Endothelial cell of umbilical vein (primary cell): ENCODE measurements at regions not wholly inside any gene's neighbourhood (a gene's known extent, or its start where the extent isn't known, plus 50 kb on each side); places are given as distances from the start of the nearest gene placed in this dataset.

Experiments
- BruUV-seq: library from RNA; stranded (reverse); fragments of 400-500 nt; replicated peaks from 2 replicates; lab custom pipeline; 2021; lab: Mats Ljungman, UMichigan
- CTCF ChIA-PET: fragments of 300-600, 350-600 bp; sonication (Branson Sonifier 250); formaldehyde crosslinking; loops from one replicate; lab custom pipeline; 2021; ENCODE audit warnings: antibody characterized with exemption, inconsistent platforms; lab: Charles Lee
- POLR2A ChIA-PET: fragments of 300-600, 350-600 bp; sonication (Branson Sonifier 250); formaldehyde crosslinking; loops from one replicate; lab custom pipeline; 2021; ENCODE audit warnings: antibody characterized with exemption, inconsistent platforms; lab: Charles Lee
- DNase-seq: peaks from one replicate; pipeline ENCODE4 v3.0.0-alpha.2; 2011; ENCODE audit warnings: low read depth, low spot score
- FAIRE-seq: peaks from 2 replicates; lab custom pipeline; 2011; peaks lifted over from hg19 to GRCh38; lab: Jason Lieb, UNC
- H2AFZ ChIP-seq: 2 replicates; pipeline ENCODE4 v1.6.0; 2012; ENCODE audit warnings: low read depth, low read length, control low read depth, inconsistent platforms
- H3K27ac ChIP-seq: 2 replicates; pipeline ENCODE4 v1.5.1; 2011; ENCODE audit warnings: low read depth, mild to moderate bottlenecking, control low read depth, low read length, moderate library complexity; ENCODE audit not compliant: insufficient read depth
- H3K27me3 ChIP-seq, 2 experiments: 2 replicates each; pipeline versions ENCODE4 v1.6.0 to v1.6.1; 2011; ENCODE audit warnings: low read length in 2 of 2, mixed read lengths in 1 of 2; ENCODE audit not compliant: control insufficient read depth in 2 of 2, insufficient read depth in 2 of 2
- H3K36me3 ChIP-seq, 2 experiments: 2 replicates in 1 of 2; 3 replicates in 1 of 2; pipeline ENCODE4 v1.5.1; 2011; ENCODE audit warnings: low read length in 2 of 2, mild to moderate bottlenecking in 1 of 2, moderate library complexity in 1 of 2; ENCODE audit not compliant: control insufficient read depth in 2 of 2, insufficient read depth in 2 of 2; ENCODE audit errors: extremely low read depth in 1 of 2
- H3K4me1 ChIP-seq: 3 replicates; pipeline ENCODE4 v1.5.1; 2011; ENCODE audit warnings: mild to moderate bottlenecking, low read length; ENCODE audit not compliant: control insufficient read depth, insufficient read depth; ENCODE audit errors: extremely low read depth
- H3K4me2 ChIP-seq: 2 replicates; pipeline ENCODE4 v1.6.1; 2011; ENCODE audit warnings: low read length, control low read depth, mixed read lengths; ENCODE audit not compliant: insufficient read depth
- H3K4me3 ChIP-seq, 3 experiments: fragments of 200-600 bp in 1 of 3; sonication (generic), shearing (Covaris generic) in 1 of 3; replicated peaks in 1 of 3; 2 replicates each; pipeline ENCODE4 v1.5.1; 2011 to 2016; ENCODE audit warnings: control low read depth in 3 of 3, low read length in 3 of 3, mild to moderate bottlenecking in 2 of 3, inconsistent platforms in 1 of 3, low read depth in 1 of 3, moderate library complexity in 1 of 3; ENCODE audit not compliant: insufficient read depth in 1 of 3
- H3K79me2 ChIP-seq: 2 replicates; pipeline ENCODE4 v1.6.0; 2012; ENCODE audit warnings: low read length, inconsistent platforms; ENCODE audit not compliant: control insufficient read depth, insufficient read depth
- H3K9ac ChIP-seq: replicated peaks from 2 replicates; pipeline ENCODE3; 2011; ENCODE audit warnings: low read length, control low read depth; ENCODE audit not compliant: insufficient read depth; ENCODE audit errors: extremely low read depth
- H3K9me1 ChIP-seq: replicated peaks from 3 replicates; pipeline ENCODE4 v1.6.0; 2011; ENCODE audit warnings: mild to moderate bottlenecking, low read length; ENCODE audit not compliant: control insufficient read depth, insufficient read depth; ENCODE audit errors: extremely low read depth
- H3K9me3 ChIP-seq: replicated peaks from 2 replicates; pipeline ENCODE4 v1.5.1; 2012; ENCODE audit warnings: low read length, inconsistent platforms; ENCODE audit not compliant: control insufficient read depth, insufficient read depth
- H4K20me1 ChIP-seq: replicated peaks from 2 replicates; pipeline ENCODE3; 2011; ENCODE audit warnings: mild to moderate bottlenecking, low read length; ENCODE audit not compliant: control insufficient read depth, insufficient read depth; ENCODE audit errors: extremely low read depth
- CTCF ChIP-seq, 2 donors: IDR thresholded peaks; 1 replicate in 1 of 2; 2 replicates in 1 of 2; pipeline ENCODE4 v1.5.1; 2011; ENCODE audit warnings: low read length in 2 of 2, mild to moderate bottlenecking in 2 of 2, moderate library complexity in 2 of 2, control low read depth in 1 of 2, inconsistent platforms in 1 of 2, low read depth in 1 of 2; ENCODE audit not compliant: insufficient read depth in 1 of 2; ENCODE audit errors: extremely low read depth in 1 of 2
- EZH2 ChIP-seq: IDR thresholded peaks from 2 replicates; pipeline ENCODE4 v1.6.1; 2012; ENCODE audit warnings: borderline replicate concordance, low read depth, mild to moderate bottlenecking, moderate library complexity, low read length, inconsistent platforms; ENCODE audit not compliant: severe bottlenecking
- FOS ChIP-seq: IDR thresholded peaks from 2 replicates; pipeline ENCODE4 v1.6.1; 2011; ENCODE audit warnings: mild to moderate bottlenecking, low read length, moderate library complexity, borderline replicate concordance; ENCODE audit not compliant: insufficient read depth
- GATA2 ChIP-seq: IDR thresholded peaks from 2 replicates; pipeline ENCODE4 v1.7.0; 2011; ENCODE audit warnings: low read depth, mild to moderate bottlenecking, moderate library complexity, mixed read lengths, low read length; ENCODE audit not compliant: insufficient read length, insufficient read depth
- JUN ChIP-seq: IDR thresholded peaks from 2 replicates; pipeline ENCODE4 v1.6.1; 2011; ENCODE audit warnings: borderline replicate concordance, low read depth; ENCODE audit not compliant: insufficient read length, insufficient read depth
- MYC ChIP-seq: IDR thresholded peaks from one replicate; pipeline ENCODE4 v1.6.1; 2011; ENCODE audit warnings: mild to moderate bottlenecking, low read depth, low read length
- POLR2A ChIP-seq: IDR thresholded peaks from 2 replicates; pipeline ENCODE4 v1.6.1; 2012; ENCODE audit warnings: low read depth, mild to moderate bottlenecking, control low read depth, low read length
- POLR2AphosphoS5 ChIP-seq: IDR thresholded peaks from 2 replicates; pipeline ENCODE4 v1.6.1; 2012; ENCODE audit warnings: low read depth, mild to moderate bottlenecking, control low read depth, low read length, moderate library complexity; ENCODE audit not compliant: insufficient read depth
- dilution Hi-C: fragments of 300-500 bp; cut with MboI; formaldehyde crosslinking; loops from one replicate; pipeline ENCODE4 v1.15.0; 2019; ENCODE audit warnings: low sequenced_read_pairs; ENCODE audit not compliant: extremely low pct_ligation_motif_present
- intact Hi-C: fragments of 100-400 bp; cut with micrococcal nuclease; formaldehyde crosslinking; loops from one replicate; pipeline ENCODE4 v1.10.0; 2022
- TF ChIP-seq, protein P1 (sequence below): IDR thresholded peaks from 2 replicates; pipeline ENCODE4 v1.6.1; 2011; ENCODE audit not compliant: insufficient read depth, insufficient read length

DNA sequence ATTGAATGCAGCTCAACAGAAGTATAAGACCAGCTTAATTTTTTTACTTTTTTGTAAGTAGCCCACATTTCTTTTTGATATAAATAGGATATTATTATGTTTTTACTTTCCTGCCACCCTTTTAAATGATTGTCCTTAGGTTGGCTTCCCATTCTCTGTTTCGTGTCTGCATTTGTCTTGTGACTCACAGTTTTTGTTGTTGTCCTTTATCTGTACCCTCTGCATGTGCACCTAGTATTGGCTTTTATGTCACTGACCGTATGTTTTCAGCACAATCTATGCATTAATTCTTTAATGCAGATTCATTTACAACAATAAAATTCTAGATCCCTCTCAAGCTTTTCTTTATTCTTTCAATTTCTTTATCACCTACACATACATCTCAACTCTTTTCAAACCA is 474.2 kb upstream of the FANCL start:
- H3K9me3 ChIP-seq = no peaks in the 10 kb centered on the region
- no peaks in the 10 kb centered on the region for H3K9me1 ChIP-seq
- no peak overlapping the region for H3K27ac ChIP-seq
- H3K4me2 ChIP-seq = no peak overlapping the region
- H3K27me3 ChIP-seq = no peaks in the 10 kb centered on the region
- FAIRE-seq (no peak), DNase-seq (no peak)
- H2AFZ ChIP-seq = no peak overlapping the region
- H4K20me1 ChIP-seq = no peaks in the 10 kb centered on the region
- no peak overlapping the region for H3K9ac ChIP-seq
- H3K36me3 ChIP-seq = no peaks in the 10 kb centered on the region
- dilution Hi-C loops (no loop called here), intact Hi-C loops (no loop called here)
- H3K4me3 ChIP-seq = no peak overlapping the region
- TF ChIP-seq EZH2 (no peak), POLR2AphosphoS5 (no peak), FOS (no peak), CTCF (IDR thresholded peaks at IDR 0.05; ENCODE audit: extremely low read depth in 1 of 2, insufficient read depth in 1 of 2, low read depth in 1 of 2, low read length in 2 of 2) (no peak), MYC (no peak), POLR2A (no peak), JUN (no peak), GATA2 (no peak)
- TF ChIP-seq, protein P1, sequence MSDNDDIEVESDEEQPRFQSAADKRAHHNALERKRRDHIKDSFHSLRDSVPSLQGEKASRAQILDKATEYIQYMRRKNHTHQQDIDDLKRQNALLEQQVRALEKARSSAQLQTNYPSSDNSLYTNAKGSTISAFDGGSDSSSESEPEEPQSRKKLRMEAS = no peak
- ChIA-PET POLR2A (no interaction called here), CTCF (no interaction called here)
- no peaks in the 10 kb centered on the region for H3K4me1 ChIP-seq
- no peaks in the 10 kb centered on the region for H3K79me2 ChIP-seq
- no TSS peak for BruUV-seq
